Activated CD8-positive, alpha-beta memory T cell treated with anti-CD3 and anti-CD28 coated beads for 48 hours (primary cell): ENCODE measurements at regions not wholly inside any gene's neighbourhood (a gene's known extent, or its start where the extent isn't known, plus 50 kb on each side); places are given as distances from the start of the nearest gene placed in this dataset.
A peak's percentile ranks its signal among the peaks of the same experiment; 100 is the strongest.
"Not testable (repeated sequence)": the region's sequence is repeated elsewhere in the genome, so short reads cannot be mapped to it uniquely, and the experiment has no call there.

Experiments
- DNase-seq, 3 experiments: peaks; one replicate each; pipeline ENCODE4 v3.0.0-alpha.2; 2020; ENCODE audit warnings: low read depth in 2 of 3, low spot score in 2 of 3

GRCh38 chr3:8301977-8302735 is 199.5 kb upstream of the LMCD1 start:
- no peak for DNase-seq

GRCh38 chr3:8303466-8303865 is 198.2 kb upstream of the LMCD1 start:
- DNase-seq: no peak

DNA sequence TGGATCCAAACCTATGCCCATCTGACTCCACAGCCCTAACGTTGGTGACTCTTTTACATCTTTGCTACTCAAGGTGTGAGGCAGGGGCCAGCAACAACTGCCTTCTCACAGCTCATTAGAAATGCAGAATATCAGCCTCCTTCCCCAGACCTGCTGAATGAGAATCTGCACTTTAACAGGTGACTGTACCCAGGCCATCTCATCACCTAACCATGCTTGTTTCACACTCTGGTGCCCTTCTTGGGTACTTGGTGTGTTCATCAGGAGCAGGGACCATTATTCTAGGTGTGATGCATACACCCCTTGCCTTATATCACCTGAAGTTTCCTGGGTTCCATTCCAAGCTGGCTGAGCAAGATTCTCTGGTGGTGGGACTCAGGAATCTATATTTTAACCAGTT is 196.3 kb upstream of the LMCD1 start:
- no peak for DNase-seq

- no peak for DNase-seq
Measured at GRCh38 chr3:8307545-8308110, 194.0 kb upstream of the LMCD1 start.

- no peak for DNase-seq
Measured at GRCh38 chr3:8311321-8311720, 190.3 kb upstream of the LMCD1 start.

GRCh38 chr3:8312685-8313084 is 188.9 kb upstream of the LMCD1 start:
- DNase-seq: no peak

- no peak for DNase-seq
Measured at GRCh38 chr3:8313560-8314267, 187.9 kb upstream of the LMCD1 start.

GRCh38 chr3:8315526-8315925 is 186.1 kb upstream of the LMCD1 start:
- DNase-seq: not testable (repeated sequence)

- no peak for DNase-seq
Measured at GRCh38 chr3:8317661-8318649, 183.7 kb upstream of the LMCD1 start.

- no peak for DNase-seq
Measured at GRCh38 chr3:8319935-8320634, 181.5 kb upstream of the LMCD1 start.

- no peak for DNase-seq
Measured at GRCh38 chr3:8320711-8321458, 180.7 kb upstream of the LMCD1 start.

DNA sequence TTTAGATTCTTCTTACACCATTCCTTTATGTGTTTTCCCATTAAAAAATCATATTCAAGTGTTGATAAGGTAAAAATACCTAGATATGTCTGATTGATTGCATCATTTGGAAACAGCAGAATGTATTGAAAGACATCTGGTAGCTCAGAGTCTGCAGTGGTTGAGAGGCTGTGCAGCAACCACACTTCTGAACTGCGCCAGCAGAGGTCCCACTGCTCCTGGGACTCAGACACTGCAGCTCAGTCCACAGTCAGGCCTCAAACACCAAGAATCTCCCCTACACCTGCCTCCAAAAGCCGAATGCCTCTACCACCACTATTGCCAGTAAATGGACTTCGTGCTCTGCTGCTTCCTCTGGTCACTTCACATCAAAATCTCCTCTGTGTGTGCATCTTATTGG is 176.9 kb upstream of the LMCD1 start:
- peak in 2 of 3 experiments; percentile 3 to 4 for DNase-seq

DNA sequence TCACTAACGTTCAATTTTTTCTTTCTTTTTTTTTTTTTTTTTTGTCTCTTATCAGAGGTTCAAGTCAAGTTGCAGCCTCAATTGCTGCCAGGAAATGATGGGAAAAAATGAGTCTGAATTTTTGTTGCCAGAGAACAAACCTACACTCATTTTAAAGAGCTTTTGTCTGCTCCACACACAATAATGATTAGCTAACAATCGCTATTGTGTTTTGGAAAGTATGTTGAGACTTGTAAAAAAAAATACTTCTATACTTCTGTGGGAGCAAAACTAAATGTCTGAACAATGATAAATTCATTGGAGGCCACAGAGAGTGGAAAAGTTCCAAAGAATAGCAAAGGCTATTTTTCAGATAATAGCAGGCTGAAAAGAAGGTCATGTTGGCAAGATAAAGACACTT is 176.3 kb upstream of the LMCD1 start:
- DNase-seq: no peak

- not testable (repeated sequence) for DNase-seq
Measured at GRCh38 chr3:8325833-8326232, 175.8 kb upstream of the LMCD1 start.

DNA sequence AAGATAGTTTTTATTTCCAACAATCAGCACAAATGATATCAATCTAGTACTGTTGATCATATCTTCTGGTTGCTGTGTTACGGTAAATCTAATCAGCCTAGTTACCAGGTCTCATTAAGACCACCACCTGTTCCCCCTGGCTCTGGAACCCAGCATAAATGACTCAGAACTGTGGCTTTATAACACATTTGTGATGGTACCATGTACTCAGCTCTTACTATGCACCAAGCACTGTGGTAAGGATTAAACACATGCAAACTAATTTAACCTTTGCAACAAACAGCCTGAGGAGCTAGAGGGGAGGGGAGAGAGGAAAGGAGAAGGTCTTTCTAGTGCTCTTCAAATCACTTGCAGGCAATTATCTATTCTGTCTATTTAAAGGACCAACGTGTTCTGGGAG is 173.9 kb upstream of the LMCD1 start:
- DNase-seq: no peak

DNA sequence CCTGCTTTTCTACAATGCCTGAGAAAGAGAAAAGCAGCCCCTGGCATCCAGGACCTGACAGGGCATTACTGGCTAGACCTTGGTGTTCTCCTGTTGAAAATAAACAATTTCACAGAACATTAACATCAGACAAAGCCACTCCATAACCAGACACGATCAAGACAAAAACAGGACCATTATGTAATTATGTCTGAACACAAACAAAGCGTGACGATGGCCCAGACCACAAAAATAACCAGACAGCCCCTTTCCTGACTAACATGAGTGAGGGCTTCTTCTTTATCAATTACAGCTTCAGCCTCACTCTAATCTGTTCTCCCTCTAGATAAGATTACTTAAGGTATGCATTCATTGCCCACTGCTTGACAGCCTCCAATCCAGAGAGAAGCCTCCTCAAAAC is 172.7 kb upstream of the LMCD1 start:
- DNase-seq: no peak

GRCh38 chr3:8329598-8329997 is 172.0 kb upstream of the LMCD1 start:
- DNase-seq: no peak

- DNase-seq: no peak
Measured at GRCh38 chr3:8336456-8336855, 165.2 kb upstream of the LMCD1 start.

GRCh38 chr3:8338424-8338823 is 163.2 kb upstream of the LMCD1 start:
- no peak for DNase-seq

DNA sequence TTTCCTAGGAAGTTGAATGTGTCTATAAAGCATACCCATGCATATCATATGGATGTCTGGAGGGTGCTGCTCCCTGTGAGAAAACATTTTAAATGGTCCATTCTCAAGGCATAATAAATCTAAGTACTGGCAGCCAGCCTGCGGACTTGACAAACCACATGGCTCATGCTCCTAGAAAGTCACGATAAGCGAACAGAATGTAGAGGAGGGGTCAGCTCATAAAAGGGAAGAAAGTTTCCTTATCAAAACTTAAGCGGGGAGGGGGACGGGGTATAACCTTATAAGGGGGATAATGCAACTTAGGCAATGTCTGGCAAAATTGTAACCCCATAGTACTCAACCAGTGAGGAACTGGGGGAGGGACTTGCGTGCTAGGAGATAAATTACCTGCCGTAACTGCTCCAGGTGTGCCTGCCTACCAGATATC is 159.8 kb upstream of the LMCD1 start:
- no peak for DNase-seq
